ENCODE measurements at regions not wholly inside any gene's neighbourhood (a gene's known extent, or its start where the extent isn't known, plus 50 kb on each side); places are given as distances from the start of the nearest gene placed in this dataset.

DNA sequence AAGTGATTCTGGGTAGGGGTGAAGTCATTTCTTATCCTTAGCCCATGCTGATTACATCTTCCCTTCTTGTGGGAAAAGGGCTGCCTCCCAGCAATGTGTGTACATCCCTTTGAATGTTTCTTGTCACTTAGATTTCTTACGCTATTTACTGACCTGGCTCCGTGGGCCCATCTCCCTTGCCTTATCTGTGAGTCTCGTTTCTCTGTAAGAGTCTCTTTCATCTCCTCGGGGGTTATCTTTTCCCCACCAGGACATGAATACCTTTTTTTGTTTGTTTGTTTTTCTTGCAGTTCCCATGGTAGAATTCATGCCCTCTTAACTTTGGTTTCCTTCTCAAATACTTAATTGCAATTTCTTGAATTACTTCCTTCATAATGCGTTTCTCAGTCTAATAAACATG is 107.7 kb downstream of the BAMBI start:
- TF ChIP-seq EZH2 (IDR thresholded peaks at IDR 0.05): no peak
- TF ChIP-seq POLR2AphosphoS5 (IDR thresholded peaks at IDR 0.05; ENCODE audit: borderline replicate concordance, low read depth, low read length): no peak
